Thymus (tissue), 11 donors: ENCODE measurements at regions not wholly inside any gene's neighbourhood (a gene's known extent, or its start where the extent isn't known, plus 50 kb on each side); places are given as distances from the start of the nearest gene placed in this dataset.

Source experiments
- DNase-seq, 9 donors: peaks; one replicate each; pipeline ENCODE4 v3.0.0-alpha.2; 2013; ENCODE audit warnings: low spot score in 9 of 9, low read depth in 6 of 9, missing footprints in 1 of 9
- H3K27ac ChIP-seq, 2 donors: one replicate each; pipeline ENCODE4 v1.5.1; 2013; ENCODE audit warnings: control low read depth in 1 of 2, low read depth in 1 of 2, low read length in 1 of 2, mild to moderate bottlenecking in 1 of 2, moderate library complexity in 1 of 2
- H3K27me3 ChIP-seq, 2 donors: one replicate each; pipeline ENCODE4 v1.5.1; 2013; ENCODE audit warnings: low read length in 1 of 2; ENCODE audit not compliant: control insufficient read depth in 2 of 2, insufficient read depth in 1 of 2
- H3K36me3 ChIP-seq, 2 donors: one replicate each; pipeline ENCODE4 v1.5.1; 2013; ENCODE audit warnings: low read length in 1 of 2, mild to moderate bottlenecking in 1 of 2, moderate library complexity in 1 of 2; ENCODE audit not compliant: control insufficient read depth in 2 of 2, insufficient read depth in 2 of 2
- H3K4me1 ChIP-seq, 2 donors: one replicate each; pipeline ENCODE4 v1.5.1; 2013; ENCODE audit warnings: low read length in 2 of 2; ENCODE audit not compliant: control insufficient read depth in 2 of 2, insufficient read depth in 2 of 2
- H3K4me3 ChIP-seq, 2 donors: one replicate each; pipeline ENCODE4 v1.5.1; 2013; ENCODE audit warnings: low read length in 2 of 2, control low read depth in 1 of 2, mild to moderate bottlenecking in 1 of 2
- H3K9me3 ChIP-seq, 2 donors: one replicate each; pipeline ENCODE4 v1.5.1; 2013; ENCODE audit warnings: low read length in 1 of 2, mild to moderate bottlenecking in 1 of 2; ENCODE audit not compliant: control insufficient read depth in 2 of 2, insufficient read depth in 1 of 2
- WGBS: extraction: QIAGEN DNeasy Blood & Tissue Kit; methylation state at CpG from one replicate; pipeline ENCODE4 v1.1.7; 2013; 5-methylcytosine and 5-hydroxymethylcytosine counted together
- donor health status: healthy.

DNA sequence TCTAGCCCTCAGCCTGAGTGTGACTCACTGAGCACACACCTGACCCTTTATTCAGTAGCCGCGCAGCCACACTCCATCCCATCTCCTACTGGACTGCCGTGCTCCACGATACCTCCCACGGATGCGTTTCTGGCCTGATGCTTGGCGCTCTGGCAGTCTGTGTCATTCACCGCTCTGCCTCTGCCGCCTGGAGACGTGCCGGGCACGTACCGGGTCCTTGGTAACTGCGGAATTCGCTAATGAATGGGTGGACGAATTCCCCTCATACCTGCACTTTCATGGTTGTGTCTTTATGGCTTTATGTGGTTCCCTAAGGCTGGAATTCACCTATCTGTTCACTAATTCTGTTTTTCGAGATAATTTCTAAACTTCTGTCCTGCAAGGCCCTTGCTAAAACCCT lies 405.7 kb downstream of the QKI start:
- no peaks in the 10 kb centered on the region for H3K36me3 ChIP-seq
- no peaks in the 10 kb centered on the region for H3K27me3 ChIP-seq
- H3K9me3 ChIP-seq = no peaks in the 10 kb centered on the region
- 96% methylated on average over 17 of the region's 17 CpGs for WGBS
- no peak overlapping the region for H3K27ac ChIP-seq
- H3K4me3 ChIP-seq = no peak overlapping the region
- no peak for DNase-seq
- no peaks in the 10 kb centered on the region for H3K4me1 ChIP-seq

DNA sequence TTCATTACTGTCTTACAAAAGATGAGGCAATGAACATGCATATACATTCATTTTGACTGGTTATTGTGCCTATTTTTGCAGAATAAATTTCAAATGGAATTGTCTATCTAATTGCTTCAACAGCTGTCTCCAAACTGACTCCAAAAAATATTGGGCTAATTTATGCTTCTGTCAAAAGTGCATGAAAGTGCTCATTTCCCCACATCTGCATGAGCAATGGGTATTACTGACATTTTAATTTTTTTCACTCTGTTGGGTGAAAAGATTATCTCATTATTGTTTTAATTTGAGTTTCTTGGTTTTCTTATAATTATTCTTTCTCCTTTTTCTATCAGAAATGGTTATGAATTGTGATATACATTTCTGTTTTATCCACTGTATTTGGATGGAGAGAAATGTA lies 404.2 kb downstream of the QKI start:
- no peaks in the 10 kb centered on the region for H3K27me3 ChIP-seq
- no peaks in the 10 kb centered on the region for H3K36me3 ChIP-seq
- no peaks in the 10 kb centered on the region for H3K4me1 ChIP-seq
- no peak overlapping the region for H3K4me3 ChIP-seq
- H3K27ac ChIP-seq = no peak overlapping the region
- H3K9me3 ChIP-seq = no peaks in the 10 kb centered on the region
- DNase-seq = no peak

DNA sequence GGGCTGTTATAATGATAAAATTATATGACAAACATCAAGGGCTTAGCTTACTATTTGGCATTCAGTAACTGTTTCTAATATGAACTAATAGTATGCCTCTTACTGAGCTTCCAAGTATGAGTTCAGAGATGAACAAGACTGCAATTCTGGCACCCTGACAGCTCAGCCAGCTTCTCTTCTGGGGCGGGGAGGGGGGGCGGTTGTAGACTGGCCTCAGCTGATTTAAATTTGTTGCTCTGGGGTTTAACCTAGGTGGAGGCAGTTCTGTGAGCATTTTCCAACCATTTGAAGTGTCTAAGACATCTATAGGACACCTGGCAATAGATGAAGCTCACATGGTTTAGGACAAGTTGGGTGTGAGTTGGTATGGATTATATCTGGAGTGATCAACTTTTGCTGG lies 401.9 kb downstream of the QKI start:
- H3K27me3 ChIP-seq = no peaks in the 10 kb centered on the region
- no peaks in the 10 kb centered on the region for H3K9me3 ChIP-seq
- H3K4me3 ChIP-seq = no peak overlapping the region
- DNase-seq = no peak
- no peaks in the 10 kb centered on the region for H3K4me1 ChIP-seq
- H3K27ac ChIP-seq = no peak overlapping the region
- WGBS = 98% methylated on average over 2 of the region's 2 CpGs
- no peaks in the 10 kb centered on the region for H3K36me3 ChIP-seq

DNA sequence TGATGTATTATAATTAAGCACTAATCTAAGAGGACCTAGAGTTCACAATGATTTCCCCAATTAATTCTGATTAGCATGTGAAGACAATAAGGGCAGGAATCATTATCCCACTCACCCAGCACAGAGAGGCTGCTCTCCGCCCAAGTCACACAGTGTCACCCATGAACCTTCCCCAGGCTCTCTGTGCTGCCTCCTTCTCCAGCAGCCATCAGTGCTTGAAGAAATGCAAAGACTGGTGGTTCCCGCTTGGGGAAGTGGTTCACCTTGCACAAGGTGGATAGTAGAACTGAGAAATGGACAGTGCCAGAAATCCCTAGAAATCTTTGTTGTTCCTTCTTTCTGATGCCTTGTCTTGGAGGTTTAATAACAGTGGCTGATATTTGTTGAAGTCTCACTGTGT lies 401.3 kb downstream of the QKI start:
- Histone ChIP-seq H3K4me1 (no peaks in the 10 kb centered on the region), H3K27ac (no peak overlapping the region), H3K4me3 (no peak overlapping the region), H3K27me3 (no peaks in the 10 kb centered on the region), H3K36me3 (no peaks in the 10 kb centered on the region), H3K9me3 (no peaks in the 10 kb centered on the region)
- 100% methylated on average over 2 of the region's 2 CpGs for WGBS
- no peak for DNase-seq

DNA sequence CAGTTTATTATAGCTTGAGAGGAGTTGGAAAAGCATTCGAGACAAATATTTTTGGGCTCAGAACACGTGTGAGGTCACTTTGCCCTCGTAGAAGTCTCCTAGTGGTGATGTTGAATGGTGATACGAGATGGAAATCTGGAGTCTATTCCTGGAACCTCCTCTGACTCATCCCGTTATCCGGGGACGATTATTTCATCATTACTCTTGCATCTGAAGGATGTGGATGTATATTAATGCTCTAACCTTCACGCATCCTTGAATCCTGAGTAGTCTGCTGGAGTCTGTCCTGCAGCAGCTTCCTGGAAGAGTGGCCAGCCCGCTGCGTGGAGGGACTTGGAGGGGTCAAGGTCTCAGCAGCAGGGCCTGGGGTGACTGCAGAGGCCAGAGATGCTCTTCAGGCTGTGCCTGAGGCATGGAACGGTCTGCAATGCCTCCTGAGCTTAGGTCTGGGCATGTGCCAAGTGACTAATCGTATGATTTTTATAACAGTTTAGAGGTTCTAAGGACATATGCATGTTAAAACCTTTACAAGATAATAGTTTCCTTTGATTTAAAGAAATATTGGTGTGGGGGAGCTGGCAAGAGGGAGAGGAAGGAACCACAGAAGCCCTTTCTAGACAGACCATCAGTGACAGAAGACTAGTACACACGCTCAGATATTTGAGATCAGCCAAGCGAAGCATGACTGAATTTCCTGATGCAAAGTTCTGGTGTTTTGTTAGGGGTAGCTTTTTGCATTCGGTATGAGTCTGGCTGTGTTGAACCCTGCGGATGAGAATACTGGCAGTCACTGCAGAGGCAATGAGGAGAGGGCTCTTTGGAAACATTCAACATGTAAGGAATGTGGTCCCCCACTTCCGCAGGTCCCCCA lies 400.2 kb downstream of the QKI start:
- H3K27me3 ChIP-seq = no peaks in the 10 kb centered on the region
- H3K4me1 ChIP-seq = no peaks in the 10 kb centered on the region
- no peaks in the 10 kb centered on the region for H3K9me3 ChIP-seq
- no peaks in the 10 kb centered on the region for H3K36me3 ChIP-seq
- DNase-seq = no peak
- H3K4me3 ChIP-seq = no peak overlapping the region
- 90% methylated on average over 17 of the region's 17 CpGs for WGBS
- H3K27ac ChIP-seq = no peak overlapping the region

DNA sequence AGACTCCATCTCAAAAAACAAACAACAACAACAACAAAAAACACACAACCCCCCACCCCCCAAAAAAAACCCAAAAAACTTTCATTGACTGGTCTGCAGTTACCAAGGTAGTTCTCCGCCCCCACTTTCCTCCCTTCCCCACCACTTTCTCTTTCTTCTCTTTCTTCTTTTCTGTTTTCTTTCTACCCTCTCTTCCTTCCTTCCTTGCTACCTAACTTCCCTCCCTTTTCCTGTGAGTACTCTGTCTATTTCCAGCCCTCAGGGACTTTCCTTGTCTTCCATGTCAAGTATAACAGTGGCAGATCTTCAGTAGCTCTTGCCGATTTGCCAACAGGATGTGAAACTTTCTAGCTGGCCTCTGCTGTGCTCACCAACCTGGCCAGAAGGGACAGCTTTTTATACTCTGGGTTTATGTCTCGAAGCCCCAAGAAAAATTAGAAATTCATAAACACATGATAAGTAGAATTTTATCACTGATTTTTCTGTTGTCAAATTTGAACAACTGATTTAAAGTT lies 399.5 kb downstream of the QKI start:
- Histone ChIP-seq H3K27ac (no peak overlapping the region), H3K9me3 (no peaks in the 10 kb centered on the region), H3K36me3 (no peaks in the 10 kb centered on the region), H3K4me3 (no peak overlapping the region), H3K27me3 (no peaks in the 10 kb centered on the region), H3K4me1 (no peaks in the 10 kb centered on the region)
- DNase-seq = no peak
- WGBS = 89% methylated on average over 3 of the region's 3 CpGs

DNA sequence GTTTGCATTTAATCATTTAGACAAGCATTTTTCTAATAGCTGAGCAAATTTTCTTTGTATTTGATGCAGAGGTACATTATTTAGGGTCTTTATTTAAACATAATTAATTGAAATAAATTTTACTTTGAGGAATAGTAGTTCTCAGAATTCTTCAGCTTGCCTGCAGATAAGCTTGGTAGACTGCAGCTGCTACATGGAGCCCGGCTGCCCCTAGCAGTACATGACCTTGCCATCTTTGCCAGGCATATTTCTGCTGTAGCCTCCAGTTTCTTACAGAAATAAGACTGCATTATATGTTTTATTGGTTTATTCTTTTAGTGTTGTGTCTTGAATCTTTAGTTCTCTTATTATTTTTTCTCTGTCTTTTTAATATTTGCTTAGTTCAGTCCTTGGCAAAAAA lies 396.8 kb downstream of the QKI start:
- H3K4me3 ChIP-seq = no peak overlapping the region
- WGBS = 96% methylated on average over 1 of the region's 1 CpG
- H3K9me3 ChIP-seq = no peaks in the 10 kb centered on the region
- no peak for DNase-seq
- no peak overlapping the region for H3K27ac ChIP-seq
- no peaks in the 10 kb centered on the region for H3K27me3 ChIP-seq
- no peaks in the 10 kb centered on the region for H3K4me1 ChIP-seq
- no peaks in the 10 kb centered on the region for H3K36me3 ChIP-seq

DNA sequence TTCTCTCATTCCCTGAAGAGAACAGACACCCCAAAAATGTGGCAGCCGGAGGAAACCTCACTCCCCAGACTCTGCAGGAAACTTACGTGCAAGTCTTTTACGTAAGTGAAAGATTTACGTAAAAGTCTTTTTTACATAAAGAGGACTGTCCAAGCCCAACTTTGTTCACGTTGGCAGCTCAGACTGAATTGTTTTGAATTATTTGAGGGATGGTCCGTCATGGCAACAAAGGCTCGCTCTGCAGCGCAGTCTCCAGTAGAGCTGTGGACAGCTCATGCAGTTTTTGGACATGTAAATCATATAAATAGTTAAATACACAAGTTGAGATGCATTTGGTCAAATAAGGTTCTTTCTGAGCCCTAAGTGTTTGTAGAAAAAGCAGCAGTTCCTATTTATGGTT lies 394.8 kb downstream of the QKI start:
- 96% methylated on average over 8 of the region's 8 CpGs for WGBS
- no peaks in the 10 kb centered on the region for H3K4me1 ChIP-seq
- no peaks in the 10 kb centered on the region for H3K9me3 ChIP-seq
- H3K27ac ChIP-seq = no peak overlapping the region
- no peaks in the 10 kb centered on the region for H3K27me3 ChIP-seq
- no peaks in the 10 kb centered on the region for H3K36me3 ChIP-seq
- no peak overlapping the region for H3K4me3 ChIP-seq
- no peak for DNase-seq

DNA sequence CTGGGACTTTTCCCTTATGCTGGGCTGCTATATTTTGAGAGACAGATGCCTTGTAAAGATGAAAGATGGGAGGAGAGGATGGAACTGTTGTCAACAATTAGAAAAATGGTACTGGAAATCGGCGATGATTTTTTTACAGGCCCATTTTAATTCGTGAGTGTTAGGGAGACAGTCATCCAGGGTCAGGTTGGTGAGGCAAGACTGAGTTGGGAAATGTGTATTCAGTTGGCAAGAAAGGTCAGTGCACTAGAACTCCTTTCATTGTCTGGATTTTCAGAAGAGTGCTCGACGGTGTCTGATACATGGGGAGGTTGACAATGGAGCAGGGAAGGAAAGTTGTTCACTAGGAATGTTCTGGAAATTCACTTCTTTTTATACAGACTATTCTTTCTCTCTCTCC lies 394.4 kb downstream of the QKI start:
- H3K4me3 ChIP-seq = no peak overlapping the region
- H3K4me1 ChIP-seq = no peaks in the 10 kb centered on the region
- no peak for DNase-seq
- no peaks in the 10 kb centered on the region for H3K27me3 ChIP-seq
- H3K27ac ChIP-seq = no peak overlapping the region
- 95% methylated on average over 5 of the region's 5 CpGs for WGBS
- no peaks in the 10 kb centered on the region for H3K9me3 ChIP-seq
- H3K36me3 ChIP-seq = no peaks in the 10 kb centered on the region
